A549 (cell line): ENCODE measurements at regions not wholly inside any gene's neighbourhood (a gene's known extent, or its start where the extent isn't known, plus 50 kb on each side); places are given as distances from the start of the nearest gene placed in this dataset.

Source experiments
- ATAC-seq, 2 experiments: fragments of 200-7000 bp in 1 of 2; fragments of >200 bp in 1 of 2; cut with Nextera tagmentation in 1 of 2; cut with Tn5 transposase in 1 of 2; 3 replicates each; pipeline versions ENCODE4 v1.8.0 to v1.9.1; 2018 to 2020; ENCODE audit warnings: mild to moderate bottlenecking in 1 of 2, moderate library complexity in 1 of 2
- CTCF ChIA-PET: fragments of 300-600 bp; sonication (Branson Sonifier 250); formaldehyde crosslinking; extraction: SDS; loops from one replicate; lab custom pipeline; 2021; ENCODE audit warnings: antibody characterized with exemption, inconsistent platforms; lab: Yijun Ruan, JAX
- POLR2A ChIA-PET: fragments of 350-600 bp; formaldehyde crosslinking; extraction: SDS; loops from one replicate; lab custom pipeline; 2021; ENCODE audit warnings: antibody characterized with exemption, inconsistent platforms; lab: Yijun Ruan, JAX
- DNase-seq, 2 experiments: peaks; one replicate each; pipeline versions ENCODE4 v3.0.0 to v3.0.0-alpha.2; 2011 to 2016; ENCODE audit warnings: low read depth in 1 of 2, low spot score in 1 of 2
- FAIRE-seq: peaks from 2 replicates; lab custom pipeline; 2011; peaks lifted over from hg19 to GRCh38; lab: Jason Lieb, UNC
- H3K27ac ChIP-seq, 2 experiments: fragments of >200 bp; sonication (Bioruptor Twin); formaldehyde crosslinking; 3 replicates each; pipeline ENCODE4 v1.5.1; 2016 to 2017
- H3K4me1 ChIP-seq: fragments of >200 bp; sonication (Bioruptor Twin); formaldehyde crosslinking; 3 replicates; pipeline ENCODE4 v1.6.1; 2016
- H3K4me2 ChIP-seq: fragments of >200 bp; sonication (Bioruptor Twin); formaldehyde crosslinking; 3 replicates; pipeline ENCODE4 v1.6.1; 2016
- H3K4me3 ChIP-seq: fragments of >200 bp; sonication (Bioruptor Twin); formaldehyde crosslinking; 3 replicates; pipeline ENCODE4 v1.5.1; 2016
- H3K9me3 ChIP-seq: fragments of >200 bp; sonication (Bioruptor Twin); formaldehyde crosslinking; 3 replicates; pipeline ENCODE4 v1.6.1; 2016
- BHLHE40 ChIP-seq: IDR thresholded peaks from 2 replicates; pipeline ENCODE4 v1.6.1; 2012; ENCODE audit warnings: low read depth, low read length, inconsistent platforms
- CBX2 ChIP-seq: fragments of 200-600 bp; sonication (generic); IDR thresholded peaks from 2 replicates; pipeline ENCODE4 v1.6.1; 2016; ENCODE audit warnings: low read depth, mild to moderate bottlenecking, borderline replicate concordance
- CEBPB ChIP-seq, 2 experiments: fragments of >200 bp in 1 of 2; sonication (Bioruptor Twin) in 1 of 2; formaldehyde crosslinking in 1 of 2; IDR thresholded peaks; 2 replicates each; pipeline ENCODE4 v1.6.1; 2012 to 2016
- CTCF ChIP-seq: fragments of >200 bp; sonication (Bioruptor Twin); formaldehyde crosslinking; IDR thresholded peaks from 3 replicates; pipeline ENCODE4 v1.5.1; 2016
- EHMT2 ChIP-seq: fragments of 200-600 bp; sonication (generic); IDR thresholded peaks from 2 replicates; pipeline ENCODE4 v1.6.1; 2016; ENCODE audit warnings: antibody characterized with exemption, low read depth, mild to moderate bottlenecking, moderate library complexity
- EP300 ChIP-seq, 2 experiments: fragments of >200 bp; sonication (Bioruptor Twin); formaldehyde crosslinking; IDR thresholded peaks; 2 replicates in 1 of 2; 3 replicates in 1 of 2; pipeline ENCODE4 v1.6.1; 2016 to 2017
- ESRRA ChIP-seq: fragments of 150-350 bp; IDR thresholded peaks from 2 replicates; pipeline ENCODE4 v1.6.1; 2014; ENCODE audit warnings: mild to moderate bottlenecking, low read length, borderline replicate concordance
- FOSL2 ChIP-seq, 2 experiments: fragments of 450-650 bp in 1 of 2; fragments of >200 bp in 1 of 2; sonication (Bioruptor Twin) in 1 of 2; formaldehyde crosslinking; IDR thresholded peaks; 2 replicates each; pipeline versions ENCODE4 v1.5.0 to v1.6.1; 2016 to 2020; ENCODE audit warnings: mild to moderate bottlenecking in 1 of 2, moderate library complexity in 1 of 2
- FOXS1 ChIP-seq: fragments of 250-450 bp; sonication (Bioruptor Pico); IDR thresholded peaks from 2 replicates; pipeline ENCODE4 v1.5.0; 2020; ENCODE audit warnings: mild to moderate bottlenecking, moderate library complexity
- HES2 ChIP-seq: fragments of >200 bp; sonication (Bioruptor Twin); formaldehyde crosslinking; IDR thresholded peaks from 2 replicates; pipeline ENCODE4 v1.6.1; 2016
- JUN ChIP-seq, 2 experiments: fragments of >200 bp; sonication (Bioruptor Twin); formaldehyde crosslinking; IDR thresholded peaks; 2 replicates in 1 of 2; 3 replicates in 1 of 2; pipeline ENCODE4 v1.6.1; 2016 to 2017
- NFE2L2 ChIP-seq: fragments of 150-350 bp; conservative IDR thresholded peaks from 2 replicates; pipeline ENCODE4 v1.6.1; 2014; ENCODE audit warnings: low read length
- NR3C1 ChIP-seq: fragments of >200 bp; sonication (Bioruptor Twin); formaldehyde crosslinking; IDR thresholded peaks from 3 replicates; pipeline ENCODE4 v1.6.1; 2017
- RAD21 ChIP-seq, 2 experiments: fragments of >200 bp in 1 of 2; sonication (Bioruptor Twin) in 1 of 2; formaldehyde crosslinking in 1 of 2; IDR thresholded peaks in 1 of 2; conservative IDR thresholded peaks in 1 of 2; 2 replicates in 1 of 2; 3 replicates in 1 of 2; pipeline ENCODE4 v1.6.1; 2012 to 2018; ENCODE audit warnings: inconsistent platforms in 1 of 2
- RCOR1 ChIP-seq: fragments of 150-350 bp; IDR thresholded peaks from 2 replicates; pipeline ENCODE4 v1.6.1; 2014; ENCODE audit warnings: antibody characterized with exemption, low read length, low read depth
- RNF2 ChIP-seq: fragments of 200-600 bp; sonication (generic); IDR thresholded peaks from 2 replicates; pipeline ENCODE4 v1.6.1; 2016; ENCODE audit warnings: low read depth, mild to moderate bottlenecking, antibody characterized with exemption, moderate library complexity, borderline replicate concordance
- SREBF2 ChIP-seq: fragments of 450-650 bp; IDR thresholded peaks from 2 replicates; pipeline ENCODE4 v1.6.1; 2014; ENCODE audit warnings: mild to moderate bottlenecking, moderate library complexity
- TP53 ChIP-seq: fragments of 250-450 bp; sonication (Bioruptor Pico); IDR thresholded peaks from 2 replicates; pipeline ENCODE4 v1.5.0; 2021; ENCODE audit warnings: mild to moderate bottlenecking, moderate library complexity
- ZC3H11A ChIP-seq: fragments of 450-650 bp; IDR thresholded peaks from 2 replicates; pipeline ENCODE4 v1.6.1; 2014; ENCODE audit warnings: antibody characterized with exemption, mild to moderate bottlenecking
- ZSCAN20 ChIP-seq: fragments of 250-450 bp; sonication (Bioruptor Pico); IDR thresholded peaks from 2 replicates; pipeline ENCODE4 v1.8.0; 2022; ENCODE audit warnings: mild to moderate bottlenecking, moderate library complexity
- WGBS: methylation state at CpG from one replicate; pipeline ENCODE4 v1.1.6; 2017; ENCODE audit errors: missing lambda C conversion rate; 5-methylcytosine and 5-hydroxymethylcytosine counted together
- TF ChIP-seq, protein P1 (sequence below): fragments of 250-450 bp; sonication (Bioruptor Pico); IDR thresholded peaks from 2 replicates; pipeline ENCODE4 v1.5.0; 2021; ENCODE audit warnings: mild to moderate bottlenecking, moderate library complexity, borderline replicate concordance
- TF ChIP-seq, protein P2 (sequence below): fragments of 450-650 bp; IDR thresholded peaks from 2 replicates; pipeline ENCODE4 v1.6.1; 2014; ENCODE audit warnings: antibody characterized with exemption

GRCh38 chr3:18838758-18839157 lies 309.6 kb upstream of the KCNH8 start:
- 0% methylated on average over 1 of the region's 1 CpG for WGBS
- no peak for FAIRE-seq
- CTCF ChIA-PET, result no interaction called here
- TF ChIP-seq NR3C1, result no peak
- TF ChIP-seq SREBF2, result no peak
- no peak for TF ChIP-seq ZSCAN20
- TF ChIP-seq, protein P1, sequence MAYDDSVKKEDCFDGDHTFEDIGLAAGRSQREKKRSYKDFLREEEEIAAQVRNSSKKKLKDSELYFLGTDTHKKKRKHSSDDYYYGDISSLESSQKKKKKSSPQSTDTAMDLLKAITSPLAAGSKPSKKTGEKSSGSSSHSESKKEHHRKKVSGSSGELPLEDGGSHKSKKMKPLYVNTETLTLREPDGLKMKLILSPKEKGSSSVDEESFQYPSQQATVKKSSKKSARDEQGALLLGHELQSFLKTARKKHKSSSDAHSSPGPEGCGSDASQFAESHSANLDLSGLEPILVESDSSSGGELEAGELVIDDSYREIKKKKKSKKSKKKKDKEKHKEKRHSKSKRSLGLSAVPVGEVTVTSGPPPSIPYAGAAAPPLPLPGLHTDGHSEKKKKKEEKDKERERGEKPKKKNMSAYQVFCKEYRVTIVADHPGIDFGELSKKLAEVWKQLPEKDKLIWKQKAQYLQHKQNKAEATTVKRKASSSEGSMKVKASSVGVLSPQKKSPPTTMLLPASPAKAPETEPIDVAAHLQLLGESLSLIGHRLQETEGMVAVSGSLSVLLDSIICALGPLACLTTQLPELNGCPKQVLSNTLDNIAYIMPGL (CRISPR knock-in tag), result no peak
- Histone ChIP-seq H3K4me1 (no peaks in the 10 kb centered on the region), H3K4me3 (no peak overlapping the region), H3K4me2 (no peak overlapping the region), H3K27ac (no peak overlapping the region), H3K9me3 (no peaks in the 10 kb centered on the region)
- no peak for DNase-seq
- ATAC-seq, result no peak
- POLR2A ChIA-PET, result no interaction called here

DNA sequence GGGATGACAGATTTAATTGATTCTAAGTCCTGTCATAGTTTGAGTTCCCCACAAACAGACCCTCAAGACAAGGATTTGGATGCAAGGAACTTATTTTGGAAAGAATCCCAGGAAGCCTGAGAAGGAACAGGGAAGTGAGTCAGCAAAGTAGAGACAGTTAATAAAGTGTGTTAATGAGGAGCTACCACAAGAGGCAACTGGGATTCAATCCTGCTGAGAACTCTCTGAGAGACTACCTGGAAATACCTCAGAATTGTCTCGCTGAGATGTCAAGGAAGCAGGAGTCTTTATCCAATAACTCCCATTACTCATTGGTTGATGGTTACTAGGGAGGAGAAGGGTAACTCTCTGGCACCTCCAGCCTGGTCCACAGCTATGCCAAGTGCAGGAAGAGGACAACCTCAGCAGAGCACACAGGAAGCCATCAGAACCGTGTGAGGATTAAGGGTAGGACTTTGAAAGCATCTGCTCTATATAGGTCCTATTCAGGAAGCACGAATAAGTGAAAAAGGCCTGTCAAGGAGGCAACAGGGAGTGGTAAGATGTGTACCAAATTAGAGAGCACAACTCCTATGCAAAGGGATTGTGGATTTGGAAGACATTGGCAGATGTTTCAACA lies 311.1 kb upstream of the KCNH8 start:
- H3K4me2 ChIP-seq, result no peak overlapping the region
- no peak for FAIRE-seq
- no peak for ATAC-seq
- WGBS, result 4% methylated on average over 3 of the region's 3 CpGs
- H3K4me3 ChIP-seq, result no peak overlapping the region
- TF ChIP-seq CBX2 (no peak), FOXS1 (no peak), CEBPB (IDR thresholded peaks at IDR 0.05) (no peak), ESRRA (no peak), ZC3H11A (no peak), RNF2 (no peak), RAD21 (conservative IDR thresholded peaks at IDR 0.05 in 1 of 2, IDR thresholded peaks at IDR 0.05 in 1 of 2) (no peak), CTCF (no peak), RCOR1 (no peak), BHLHE40 (no peak), NFE2L2 (no peak), HES2 (no peak), TP53 (CRISPR knock-in tag) (no peak), EP300 (IDR thresholded peaks at IDR 0.05) (no peak), JUN (IDR thresholded peaks at IDR 0.05) (no peak), NR3C1 (no peak), FOSL2 (IDR thresholded peaks at IDR 0.05) (no peak), FOSL2 (CRISPR knock-in tag; IDR thresholded peaks at IDR 0.05) (no peak), EHMT2 (no peak)
- TF ChIP-seq, protein P2, sequence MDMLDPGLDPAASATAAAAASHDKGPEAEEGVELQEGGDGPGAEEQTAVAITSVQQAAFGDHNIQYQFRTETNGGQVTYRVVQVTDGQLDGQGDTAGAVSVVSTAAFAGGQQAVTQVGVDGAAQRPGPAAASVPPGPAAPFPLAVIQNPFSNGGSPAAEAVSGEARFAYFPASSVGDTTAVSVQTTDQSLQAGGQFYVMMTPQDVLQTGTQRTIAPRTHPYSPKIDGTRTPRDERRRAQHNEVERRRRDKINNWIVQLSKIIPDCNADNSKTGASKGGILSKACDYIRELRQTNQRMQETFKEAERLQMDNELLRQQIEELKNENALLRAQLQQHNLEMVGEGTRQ, result no peak
- DNase-seq, result no peak
- H3K4me1 ChIP-seq, result no peaks in the 10 kb centered on the region
- H3K9me3 ChIP-seq, result no peaks in the 10 kb centered on the region
- ChIA-PET CTCF (interaction anchor here (1.3 kb wide), 1 partner anchor 10 kb away, joined by 3 read pairs; no protein-coding TSS in a partner anchor), POLR2A (no interaction called here)
- H3K27ac ChIP-seq, result no peak overlapping the region
